ENCODE measurements at regions not wholly inside any gene's neighbourhood (a gene's known extent, or its start where the extent isn't known, plus 50 kb on each side); places are given as distances from the start of the nearest gene placed in this dataset.

- no peak for TF ChIP-seq CTCF (IDR thresholded peaks at IDR 0.05; ENCODE audit: low read depth, low read length, poor library complexity, severe bottlenecking)
- TF ChIP-seq EZH2phosphoT487 (IDR thresholded peaks at IDR 0.05; ENCODE audit: borderline replicate concordance, low read length), result no peak
Observed at GRCh38 chr12:107967170-107967569, 161.9 kb upstream of the WSCD2 start.

All from DOHH2 (cell line).